ENCODE measurements at regions not wholly inside any gene's neighbourhood (a gene's known extent, or its start where the extent isn't known, plus 50 kb on each side); places are given as distances from the start of the nearest gene placed in this dataset.
"Not testable (repeated sequence)": the region's sequence is repeated elsewhere in the genome, so short reads cannot be mapped to it uniquely, and the experiment has no call there.

DNA sequence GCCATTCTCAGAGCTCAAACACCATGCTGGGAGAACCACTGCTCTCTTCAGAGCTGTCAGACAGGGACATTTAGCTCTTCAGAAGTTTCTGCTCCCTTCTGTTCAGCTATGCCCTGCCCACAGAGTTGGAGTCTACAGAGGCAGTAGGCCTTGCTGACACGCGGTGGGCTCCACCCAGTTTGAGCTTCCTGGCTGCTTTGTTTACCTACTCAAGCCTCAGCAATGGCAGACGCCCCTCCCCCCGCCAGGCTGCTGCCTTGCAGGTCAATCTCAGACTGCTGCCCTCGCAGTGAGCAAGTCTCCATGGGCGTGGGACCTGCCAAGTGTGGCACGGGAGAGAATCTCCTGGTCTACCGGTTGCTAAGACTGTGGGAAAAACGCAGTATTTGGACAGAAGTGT, 93.8 kb upstream of the ZC3H12A start:
- TF ChIP-seq EZH2 (IDR thresholded peaks at IDR 0.05; ENCODE audit: borderline replicate concordance, low read depth, low read length, severe bottlenecking); POLR2A (IDR thresholded peaks at IDR 0.05; ENCODE audit: low read depth, low read length); POLR2AphosphoS5 (IDR thresholded peaks at IDR 0.05; ENCODE audit: insufficient read depth, low read depth, low read length); MYC (IDR thresholded peaks at IDR 0.05; ENCODE audit: low read depth, low read length): not testable (repeated sequence)
- TF ChIP-seq, protein P1, sequence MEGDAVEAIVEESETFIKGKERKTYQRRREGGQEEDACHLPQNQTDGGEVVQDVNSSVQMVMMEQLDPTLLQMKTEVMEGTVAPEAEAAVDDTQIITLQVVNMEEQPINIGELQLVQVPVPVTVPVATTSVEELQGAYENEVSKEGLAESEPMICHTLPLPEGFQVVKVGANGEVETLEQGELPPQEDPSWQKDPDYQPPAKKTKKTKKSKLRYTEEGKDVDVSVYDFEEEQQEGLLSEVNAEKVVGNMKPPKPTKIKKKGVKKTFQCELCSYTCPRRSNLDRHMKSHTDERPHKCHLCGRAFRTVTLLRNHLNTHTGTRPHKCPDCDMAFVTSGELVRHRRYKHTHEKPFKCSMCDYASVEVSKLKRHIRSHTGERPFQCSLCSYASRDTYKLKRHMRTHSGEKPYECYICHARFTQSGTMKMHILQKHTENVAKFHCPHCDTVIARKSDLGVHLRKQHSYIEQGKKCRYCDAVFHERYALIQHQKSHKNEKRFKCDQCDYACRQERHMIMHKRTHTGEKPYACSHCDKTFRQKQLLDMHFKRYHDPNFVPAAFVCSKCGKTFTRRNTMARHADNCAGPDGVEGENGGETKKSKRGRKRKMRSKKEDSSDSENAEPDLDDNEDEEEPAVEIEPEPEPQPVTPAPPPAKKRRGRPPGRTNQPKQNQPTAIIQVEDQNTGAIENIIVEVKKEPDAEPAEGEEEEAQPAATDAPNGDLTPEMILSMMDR (IDR thresholded peaks at IDR 0.05; ENCODE audit: extremely low read depth in 1 of 2, insufficient read depth in 1 of 2, low read depth in 1 of 2, low read length in 2 of 2): not testable (repeated sequence)
- TF ChIP-seq, protein P2, sequence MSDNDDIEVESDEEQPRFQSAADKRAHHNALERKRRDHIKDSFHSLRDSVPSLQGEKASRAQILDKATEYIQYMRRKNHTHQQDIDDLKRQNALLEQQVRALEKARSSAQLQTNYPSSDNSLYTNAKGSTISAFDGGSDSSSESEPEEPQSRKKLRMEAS (IDR thresholded peaks at IDR 0.05; ENCODE audit: insufficient read depth, insufficient read length): not testable (repeated sequence)

Measured in endothelial cell of umbilical vein (primary cell).